ENCODE measurements at regions not wholly inside any gene's neighbourhood (a gene's known extent, or its start where the extent isn't known, plus 50 kb on each side); places are given as distances from the start of the nearest gene placed in this dataset.

GRCh38 chr1:239997160-239997514 lies 94.5 kb upstream of the FMN2 start:
- TF ChIP-seq EZH2phosphoT487 (IDR thresholded peaks at IDR 0.05; ENCODE audit: insufficient read depth, low read depth): no peak
- no peak for TF ChIP-seq EZH2 (IDR thresholded peaks at IDR 0.05; ENCODE audit: insufficient read depth, poor library complexity, severe bottlenecking)

All from GM23248 (cell line).